Lower leg skin (tissue), 4 donors: ENCODE measurements at regions not wholly inside any gene's neighbourhood (a gene's known extent, or its start where the extent isn't known, plus 50 kb on each side); places are given as distances from the start of the nearest gene placed in this dataset.

Source experiments
- DNase-seq, 2 donors: peaks; one replicate each; pipeline ENCODE4 v3.0.0-alpha.2; 2019; ENCODE audit warnings: low spot score in 2 of 2
- H3K4me3 ChIP-seq: fragments of 200-600 bp; sonication (generic); 2 replicates; pipeline ENCODE4 v1.5.1; 2017; ENCODE audit warnings: mild to moderate bottlenecking, low read depth; ENCODE audit not compliant: poor library complexity, severe bottlenecking
- CTCF ChIP-seq, 3 donors: fragments of 450-650 bp; IDR thresholded peaks; one replicate each; pipeline ENCODE4 v1.5.1; 2016; ENCODE audit warnings: antibody characterized with exemption in 3 of 3, mild to moderate bottlenecking in 3 of 3, moderate library complexity in 2 of 3
- POLR2A ChIP-seq, 2 donors: fragments of 450-650 bp; IDR thresholded peaks; one replicate each; pipeline ENCODE4 v1.6.1; 2016 to 2017; ENCODE audit warnings: antibody characterized with exemption in 2 of 2, mild to moderate bottlenecking in 1 of 2, moderate library complexity in 1 of 2
- WGBS, 2 donors: methylation state at CpG; one replicate each; pipeline ENCODE4 v1.1.5; 2018; 5-methylcytosine and 5-hydroxymethylcytosine counted together
- intact Hi-C: fragments of 100-400 bp; cut with DNase I; formaldehyde crosslinking; loops from one replicate; pipeline ENCODE4 v1.15.0; 2023; ENCODE audit warnings: low total_unique reads

- DNase-seq = no peak
- no peak for TF ChIP-seq CTCF (IDR thresholded peaks at IDR 0.05)
- no peak overlapping the region for H3K4me3 ChIP-seq
- intact Hi-C loops = no loop called here
- 85 to 91% methylated on average over 2 of the region's 2 CpGs for WGBS, 2 donors
These were observed 207.4 kb downstream of the COG6 start for GRCh38 chr13:39862900-39863299.

DNA sequence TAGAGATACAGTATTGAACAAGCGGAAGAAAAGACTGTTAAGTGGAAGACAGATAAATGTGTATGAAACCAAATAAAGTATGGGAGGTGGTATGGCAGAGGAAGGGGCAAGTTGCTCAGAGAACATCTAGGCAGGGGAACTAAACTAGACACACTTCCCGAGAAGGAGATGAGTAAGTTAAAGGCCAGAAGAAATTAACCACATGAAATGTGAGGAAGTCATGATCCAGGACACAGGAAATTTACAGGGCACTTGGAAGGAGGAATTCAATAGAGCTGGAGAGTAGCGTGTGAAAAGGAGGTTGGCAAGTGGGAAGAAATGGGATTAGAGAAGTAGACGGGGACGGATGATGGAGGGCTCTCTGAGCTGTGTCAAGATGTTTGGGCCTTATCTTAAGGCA lies 208.8 kb downstream of the COG6 start:
- intact Hi-C loops = no loop called here
- WGBS, 2 donors = 89 to 92% methylated on average over 5 of the region's 5 CpGs
- no peak for DNase-seq
- no peak overlapping the region for H3K4me3 ChIP-seq
- TF ChIP-seq POLR2A (IDR thresholded peaks at IDR 0.05) (no peak), CTCF (IDR thresholded peaks at IDR 0.05) (no peak)

GRCh38 chr13:39866722-39867121 lies 211.3 kb downstream of the COG6 start:
- no peak for DNase-seq
- no peak overlapping the region for H3K4me3 ChIP-seq
- WGBS, 2 donors = 86 to 96% methylated on average over 1 of the region's 1 CpG
- TF ChIP-seq CTCF (IDR thresholded peaks at IDR 0.05) = no peak
- no peak for TF ChIP-seq POLR2A (IDR thresholded peaks at IDR 0.05)
- intact Hi-C loops = no loop called here

GRCh38 chr13:39867807-39868206 lies 212.3 kb downstream of the COG6 start:
- no peak for TF ChIP-seq POLR2A (IDR thresholded peaks at IDR 0.05)
- no peak for TF ChIP-seq CTCF (IDR thresholded peaks at IDR 0.05)
- no peak overlapping the region for H3K4me3 ChIP-seq
- WGBS, 2 donors = 76 to 79% methylated on average over 2 of the region's 2 CpGs
- no peak for DNase-seq
- intact Hi-C loops = no loop called here

DNA sequence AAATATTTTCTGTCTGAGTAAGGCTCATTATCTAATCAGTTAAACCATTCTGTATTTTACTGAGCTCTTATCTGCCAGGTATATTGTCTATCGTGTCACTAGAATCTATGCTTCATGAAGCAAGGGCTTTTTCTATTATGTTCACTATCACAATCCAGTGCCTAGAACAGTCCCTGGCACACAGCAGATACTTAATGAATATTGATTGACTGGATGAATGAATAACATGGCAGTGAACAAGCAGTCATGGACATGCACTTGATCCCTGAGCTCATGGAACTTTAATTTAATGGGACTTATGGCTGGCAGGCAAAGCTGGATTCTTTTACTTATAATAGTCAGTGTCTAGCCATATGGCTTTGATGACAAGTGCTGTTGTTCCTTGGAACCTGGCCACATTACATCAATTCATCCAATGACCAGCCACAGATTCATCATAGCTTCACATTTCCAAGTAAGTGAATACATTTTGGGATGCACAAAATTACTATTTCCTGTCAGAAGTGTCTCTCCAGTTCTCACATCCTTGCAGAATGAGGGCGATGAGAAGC lies 214.8 kb downstream of the COG6 start:
- H3K4me3 ChIP-seq = no peak overlapping the region
- 72 to 91% methylated on average over 2 of the region's 2 CpGs for WGBS, 2 donors
- DNase-seq = no peak
- intact Hi-C loops = no loop called here
- TF ChIP-seq CTCF (IDR thresholded peaks at IDR 0.05) (no peak), POLR2A (IDR thresholded peaks at IDR 0.05) (no peak)

DNA sequence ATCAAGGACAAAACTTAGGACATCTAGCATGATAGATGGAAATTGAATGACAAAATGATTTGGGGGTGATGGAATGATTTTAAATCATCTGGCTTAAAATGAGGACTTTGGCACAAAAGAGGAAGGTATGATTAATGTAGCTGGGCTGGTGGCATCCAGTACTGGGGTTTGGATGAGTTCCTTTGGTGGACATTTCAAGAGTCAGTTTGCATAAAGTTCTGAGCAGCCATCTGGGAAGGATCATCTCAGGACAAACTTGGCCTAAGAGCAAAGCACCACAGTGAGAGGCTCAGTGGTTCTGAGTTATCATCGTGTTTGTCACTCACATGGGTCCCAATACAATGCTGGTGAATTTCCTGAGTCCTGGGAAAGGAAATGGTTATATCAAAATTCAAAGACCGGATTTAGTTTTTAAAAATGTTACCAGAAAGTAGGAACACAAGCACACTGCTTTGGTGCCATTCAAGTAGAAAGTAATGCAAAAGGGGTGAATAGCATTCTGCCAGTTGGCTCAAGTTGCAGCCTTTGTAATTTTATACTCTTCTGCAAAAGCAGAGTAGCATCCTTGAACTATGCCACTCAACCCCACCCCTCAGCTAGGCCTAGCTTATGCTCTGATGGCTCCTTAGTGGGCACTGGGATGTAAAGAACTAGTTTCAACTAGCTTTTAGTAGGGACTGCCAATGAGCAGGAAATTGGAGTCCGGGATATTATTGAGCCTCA lies 219.0 kb downstream of the COG6 start:
- intact Hi-C loops = no loop called here
- 56 to 66% methylated on average over 3 of the region's 3 CpGs for WGBS, 2 donors
- no peak for DNase-seq
- TF ChIP-seq POLR2A (IDR thresholded peaks at IDR 0.05) (no peak), CTCF (IDR thresholded peaks at IDR 0.05) (no peak)
- H3K4me3 ChIP-seq = no peak overlapping the region
